GM21723 (cell line): ENCODE measurements at regions not wholly inside any gene's neighbourhood (a gene's known extent, or its start where the extent isn't known, plus 50 kb on each side); places are given as distances from the start of the nearest gene placed in this dataset.
"Not testable (repeated sequence)": the region's sequence is repeated elsewhere in the genome, so short reads cannot be mapped to it uniquely, and the experiment has no call there.

ENCODE experiments used
- ATAC-seq: cut with Tn5 transposase; IDR thresholded peaks from one replicate; pipeline ENCODE4 v1.9.1; 2021; ENCODE audit warnings: mild to moderate bottlenecking, moderate library complexity; ENCODE audit not compliant: unreplicated experiment

DNA sequence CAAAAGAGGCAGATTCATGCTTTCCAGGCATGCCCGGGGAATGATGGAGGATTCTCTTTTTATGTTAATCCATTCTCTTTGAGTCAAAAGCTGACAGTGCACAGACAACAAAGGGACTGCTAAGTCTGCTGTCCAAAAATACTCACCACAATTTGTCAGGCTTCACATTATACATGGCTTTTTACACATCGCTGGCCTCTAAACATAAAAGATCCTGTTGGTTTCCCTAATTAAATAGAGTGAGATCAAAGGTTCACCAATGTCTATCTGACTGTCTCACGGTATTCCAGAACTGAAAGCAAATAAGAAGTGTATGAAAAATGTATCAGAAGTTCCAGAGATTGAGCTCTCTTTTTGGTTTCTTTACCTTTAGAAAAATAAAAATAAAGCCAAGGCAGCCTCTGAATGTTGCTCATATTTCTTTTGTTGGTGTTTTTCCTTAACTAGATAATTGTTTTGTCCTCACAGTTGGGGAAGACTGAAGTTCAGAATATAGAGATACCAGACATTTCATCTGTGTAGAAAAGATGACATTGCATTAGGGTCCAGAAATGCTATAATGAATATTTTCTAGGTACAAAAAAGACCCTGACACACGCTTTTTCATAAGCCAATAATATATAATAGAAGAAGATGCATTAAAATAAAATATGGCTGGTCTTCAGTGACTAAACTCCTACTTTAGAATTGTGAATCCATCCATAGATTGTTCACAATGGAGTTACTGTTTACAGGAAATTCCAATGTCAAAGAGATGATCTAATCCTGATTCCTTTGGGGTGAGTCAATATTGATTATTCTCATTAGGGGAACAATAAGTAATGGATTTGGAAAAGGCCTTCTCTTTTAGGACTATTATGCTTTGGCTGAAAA lies 688.2 kb upstream of the CDH6 start:
- ATAC-seq = no peak

DNA sequence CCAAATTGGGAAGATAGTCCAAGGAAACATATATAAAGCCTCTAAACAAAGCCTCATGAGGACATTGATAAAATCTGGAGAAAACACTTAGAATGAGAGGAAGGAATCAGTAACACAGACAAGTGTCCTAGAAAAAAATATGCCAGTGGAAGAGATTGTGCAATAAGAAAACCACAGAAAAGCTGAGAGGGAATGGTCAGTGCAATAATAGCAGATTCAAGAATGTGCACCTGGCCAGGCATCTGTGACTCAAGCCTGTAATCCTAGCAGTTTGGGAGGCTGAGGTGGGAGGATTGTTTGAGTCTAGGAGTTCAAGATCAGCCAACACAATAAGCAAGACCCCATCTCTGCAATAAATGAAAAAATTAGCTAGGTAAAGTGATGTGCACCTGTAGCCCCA lies 691.2 kb upstream of the CDH6 start:
- ATAC-seq = no peak

DNA sequence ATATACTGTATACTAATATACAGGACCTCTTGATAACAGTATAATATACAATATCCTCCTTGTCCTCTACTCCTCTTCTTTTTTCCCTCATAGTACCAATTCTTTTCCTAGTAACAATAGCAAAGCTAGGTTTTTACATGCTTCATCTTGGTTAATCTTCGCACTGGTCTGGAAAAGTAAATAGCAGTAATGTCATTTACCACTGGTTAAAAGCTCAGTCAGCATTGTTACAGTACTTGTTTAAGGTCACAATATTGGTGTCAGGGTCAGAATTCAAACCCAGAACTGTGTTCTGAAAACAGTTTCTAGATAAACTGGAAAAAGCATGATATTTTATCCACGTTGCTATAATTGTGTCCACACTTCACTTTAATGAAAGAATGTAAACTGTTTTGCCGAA lies 692.4 kb upstream of the CDH6 start:
- ATAC-seq = no peak

DNA sequence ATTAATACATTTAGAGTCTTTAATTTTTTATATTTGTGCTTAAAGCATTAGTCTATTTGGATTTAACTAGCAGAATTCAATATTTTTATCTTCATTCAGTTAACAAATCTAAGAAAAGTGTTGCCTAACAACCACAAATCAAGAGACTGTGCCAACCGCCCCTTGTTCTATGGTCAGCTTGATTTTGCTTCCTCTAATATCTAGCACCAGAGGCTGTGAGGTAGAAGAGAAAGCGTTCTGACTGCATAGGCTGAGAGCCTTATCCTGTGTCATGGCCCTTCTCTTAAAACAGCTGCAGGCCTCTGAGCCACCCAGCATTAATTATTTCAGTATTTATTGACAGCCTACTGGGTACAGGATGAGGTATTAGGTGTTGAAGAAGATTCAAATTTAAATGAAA lies 693.0 kb upstream of the CDH6 start:
- no peak for ATAC-seq

DNA sequence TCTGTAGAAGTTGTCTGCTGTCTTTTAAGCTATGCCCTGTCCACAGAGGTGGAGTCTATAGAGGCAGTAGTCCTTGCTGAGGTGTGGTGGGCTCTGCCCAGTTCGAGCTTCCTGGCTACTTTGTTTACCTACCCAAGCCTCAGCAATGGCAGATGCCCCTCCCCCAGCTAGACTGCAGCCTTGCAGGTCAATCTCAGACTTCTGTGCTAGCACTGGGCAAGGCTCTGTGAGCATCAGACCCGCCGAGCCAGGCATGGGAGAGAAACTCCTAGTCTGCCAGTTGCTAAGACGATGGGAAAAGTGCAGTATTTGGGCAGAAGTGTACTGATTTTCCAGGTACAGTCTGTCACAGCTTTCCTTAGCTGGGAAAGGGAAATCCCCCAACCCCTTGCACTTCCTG lies 694.1 kb upstream of the CDH6 start:
- ATAC-seq = no peak

DNA sequence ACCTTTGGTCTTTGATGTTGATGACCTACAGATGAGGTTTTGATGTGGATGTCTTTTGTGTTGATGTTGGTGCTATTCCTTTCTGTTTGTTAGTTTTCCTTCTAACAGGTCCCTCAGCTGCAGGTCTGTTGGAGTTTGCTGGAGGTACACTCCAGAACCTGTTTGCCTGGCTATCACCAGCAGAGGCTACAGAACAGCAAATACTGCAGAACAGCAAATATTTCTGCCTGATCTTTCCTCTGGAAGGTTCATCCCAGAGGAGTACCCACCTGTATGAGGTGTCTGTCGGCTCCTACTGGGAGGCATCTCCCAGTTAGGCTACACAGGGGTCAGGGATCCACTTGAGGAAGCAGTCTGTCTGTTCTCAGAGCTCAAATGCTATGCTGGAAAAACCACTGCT lies 694.5 kb upstream of the CDH6 start:
- no peak for ATAC-seq

DNA sequence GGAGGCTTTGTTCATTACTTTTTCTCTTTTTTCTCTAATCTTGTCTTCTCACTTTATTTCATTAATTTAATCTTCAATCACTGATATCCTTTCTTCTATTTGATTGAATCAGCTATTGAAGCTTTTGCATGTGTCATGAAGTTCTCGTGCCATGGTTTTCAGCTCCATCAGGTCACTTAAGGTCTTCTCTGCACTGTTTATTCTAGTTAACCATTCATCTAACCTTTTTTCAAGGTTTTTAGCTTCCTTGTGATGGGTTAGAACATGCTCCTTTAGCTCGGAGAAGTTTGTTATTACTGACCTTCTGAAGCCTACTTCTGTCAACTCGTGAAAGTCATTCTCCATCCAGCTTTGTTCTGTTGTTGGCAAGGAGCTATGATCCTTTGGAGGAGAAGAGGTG lies 695.0 kb upstream of the CDH6 start:
- ATAC-seq = not testable (repeated sequence)

DNA sequence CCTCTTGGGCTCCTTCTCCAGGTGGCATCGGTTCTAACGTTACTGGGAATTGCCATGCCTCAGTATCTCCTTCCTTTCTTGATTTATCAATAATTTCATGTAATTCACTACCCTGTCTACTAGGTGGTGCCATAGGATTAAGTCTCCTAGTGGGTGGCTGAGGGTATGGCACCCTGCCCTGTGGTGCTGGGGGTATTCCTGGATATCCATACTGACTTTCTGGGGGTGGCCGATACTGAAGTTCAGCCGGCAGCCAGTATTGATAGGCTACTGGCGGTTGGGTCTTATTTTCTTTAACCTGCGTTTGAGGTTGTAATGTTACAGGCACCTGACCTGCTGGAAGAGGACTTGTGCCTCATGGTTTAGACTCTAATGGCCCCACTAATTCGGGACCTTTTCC lies 699.4 kb upstream of the CDH6 start:
- ATAC-seq = not testable (repeated sequence)

DNA sequence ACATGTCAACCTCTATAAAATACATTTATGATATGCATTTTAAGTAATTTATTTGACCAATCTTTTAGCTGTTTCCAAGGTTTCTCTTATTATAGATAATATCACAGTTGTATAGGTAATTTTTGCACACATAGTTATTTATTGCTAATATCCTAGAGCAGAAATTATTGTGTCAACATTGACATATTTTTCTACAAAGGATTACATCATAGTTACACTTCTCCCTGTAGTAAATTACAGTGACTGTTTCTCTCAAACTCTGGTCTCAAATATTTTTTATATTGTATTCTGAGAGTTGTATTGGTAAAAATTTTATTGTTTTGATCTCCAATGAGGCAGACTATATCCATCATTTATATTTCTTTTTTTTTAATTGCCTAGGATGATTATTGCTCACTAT lies 714.4 kb upstream of the CDH6 start:
- ATAC-seq = no peak

DNA sequence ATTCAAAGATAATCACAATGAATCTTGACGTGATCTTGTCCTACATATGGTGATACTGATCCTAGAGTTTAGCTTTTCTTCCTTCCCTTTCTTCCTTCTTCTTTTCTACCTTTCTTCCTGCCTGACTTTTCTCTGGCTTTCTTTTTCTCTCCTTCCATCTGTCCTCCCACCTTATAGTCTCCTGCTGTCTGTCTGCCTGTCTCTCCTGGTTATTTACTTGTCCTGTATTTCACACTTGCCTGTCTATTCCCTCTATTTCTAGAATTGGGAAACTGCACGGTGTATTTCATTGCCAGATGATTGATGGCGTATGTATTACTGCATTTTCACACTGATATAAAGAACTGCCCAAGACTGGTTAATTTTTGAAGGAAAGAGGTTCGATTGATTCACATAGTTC lies 718.1 kb upstream of the CDH6 start:
- no peak for ATAC-seq

DNA sequence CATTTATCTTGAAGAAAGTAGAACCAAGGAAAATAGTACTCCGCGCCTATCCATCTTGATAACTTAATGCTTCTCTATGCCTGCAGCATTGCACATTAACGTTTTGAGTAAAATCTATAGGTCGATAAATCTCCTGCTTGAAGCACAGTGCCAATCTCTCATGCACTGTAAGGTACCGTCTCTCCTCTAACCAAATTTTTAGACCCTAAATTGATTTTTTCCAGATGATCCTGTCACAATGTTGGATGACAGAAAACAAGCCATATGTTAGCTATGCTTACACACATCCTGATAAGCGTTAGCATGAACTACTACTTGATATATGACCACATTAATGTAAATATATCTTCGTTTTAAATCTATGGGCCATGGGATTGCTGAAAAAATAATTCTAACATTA lies 723.8 kb upstream of the CDH6 start:
- ATAC-seq = no peak

DNA sequence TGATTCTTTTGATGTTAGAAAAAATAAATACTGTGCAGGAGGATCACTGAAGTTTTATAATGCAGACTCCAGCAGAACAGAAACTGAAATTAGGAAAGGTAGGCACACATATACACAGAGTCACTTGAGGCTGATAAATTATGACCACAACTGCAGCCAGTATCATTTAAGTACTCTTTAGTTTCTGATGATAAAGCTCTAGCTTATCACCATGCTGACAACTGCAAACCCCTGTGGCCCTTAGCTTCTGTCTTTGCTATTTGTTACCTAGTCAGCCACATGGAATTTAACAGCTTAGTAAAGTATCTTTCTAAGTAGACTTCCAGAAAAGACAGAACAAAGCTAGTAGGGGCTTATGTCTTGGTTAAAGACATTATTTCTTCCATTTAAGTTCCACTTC lies 734.8 kb upstream of the CDH6 start:
- ATAC-seq = no peak

DNA sequence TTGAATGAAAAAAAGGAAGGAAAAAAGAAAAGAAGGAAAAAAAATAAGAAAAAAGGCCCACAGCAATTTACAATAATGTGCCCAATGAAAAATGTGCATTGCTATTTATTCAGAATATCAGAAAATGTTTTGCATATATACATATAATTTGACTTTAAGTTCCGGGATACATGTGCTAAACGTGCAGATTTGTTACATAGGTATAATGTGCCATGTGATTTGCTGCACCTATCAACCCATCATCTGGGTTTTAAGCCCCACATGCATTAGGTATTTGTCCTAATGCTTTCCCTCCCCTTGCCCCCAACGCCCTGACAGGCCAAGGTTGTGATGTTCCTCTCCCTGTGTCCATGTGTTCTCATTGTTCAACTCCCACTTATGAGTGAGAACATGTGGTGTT lies 738.0 kb upstream of the CDH6 start:
- ATAC-seq = not testable (repeated sequence)

DNA sequence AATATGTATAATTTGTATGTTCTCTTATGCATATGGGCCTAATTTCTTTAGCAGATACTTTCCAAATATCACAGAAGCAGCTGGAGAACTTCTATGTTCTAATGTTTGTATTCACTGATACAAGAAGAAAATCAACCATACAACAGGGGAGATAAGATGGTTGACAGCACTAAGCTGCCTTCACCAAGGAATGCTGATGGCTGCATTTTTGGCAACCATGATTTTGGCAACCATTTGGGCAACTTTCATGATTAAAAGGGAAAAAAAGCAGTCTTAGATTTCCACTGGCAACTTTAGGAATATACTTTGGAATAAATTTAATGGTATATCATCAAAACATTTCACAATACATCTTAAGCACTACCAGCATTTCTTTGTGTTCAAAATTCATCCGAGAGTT lies 740.3 kb upstream of the CDH6 start:
- no peak for ATAC-seq

DNA sequence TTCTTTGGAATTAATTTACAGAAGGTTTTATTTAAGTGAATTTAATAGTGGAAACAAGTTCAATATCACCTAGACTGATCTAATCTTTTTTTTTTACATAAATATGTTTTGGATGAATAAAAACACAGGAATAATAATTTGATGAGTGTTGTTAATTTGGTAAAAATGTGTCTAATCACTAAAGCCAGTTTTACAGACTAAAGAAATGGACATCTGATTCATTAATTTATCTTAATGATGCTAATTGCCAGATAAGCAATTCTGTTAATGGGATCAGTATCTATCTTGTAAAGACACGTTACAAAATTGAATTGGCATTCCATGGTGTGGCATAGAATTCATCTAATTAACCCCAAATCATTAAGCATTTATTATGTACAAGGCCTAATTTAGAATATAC lies 743.3 kb upstream of the CDH6 start:
- ATAC-seq = no peak

DNA sequence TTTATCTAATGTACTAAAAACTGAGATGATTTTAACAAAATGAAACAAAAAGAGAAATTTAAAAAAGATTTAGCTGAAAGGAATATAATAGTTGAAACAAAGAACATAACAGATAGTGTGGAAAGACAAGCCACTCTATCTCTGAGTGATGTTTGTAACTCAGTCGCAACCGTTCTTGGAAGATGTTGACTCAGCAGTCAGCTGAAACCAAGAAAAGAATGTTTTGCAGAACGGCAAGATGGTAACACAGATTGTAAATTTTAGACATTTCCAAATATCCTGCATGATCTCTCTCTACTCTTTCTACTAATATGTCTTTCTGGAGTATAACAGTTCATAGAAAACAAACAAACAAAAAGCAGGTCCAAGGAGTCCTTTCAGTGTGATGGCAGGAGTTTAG lies 746.1 kb upstream of the CDH6 start:
- ATAC-seq = no peak

DNA sequence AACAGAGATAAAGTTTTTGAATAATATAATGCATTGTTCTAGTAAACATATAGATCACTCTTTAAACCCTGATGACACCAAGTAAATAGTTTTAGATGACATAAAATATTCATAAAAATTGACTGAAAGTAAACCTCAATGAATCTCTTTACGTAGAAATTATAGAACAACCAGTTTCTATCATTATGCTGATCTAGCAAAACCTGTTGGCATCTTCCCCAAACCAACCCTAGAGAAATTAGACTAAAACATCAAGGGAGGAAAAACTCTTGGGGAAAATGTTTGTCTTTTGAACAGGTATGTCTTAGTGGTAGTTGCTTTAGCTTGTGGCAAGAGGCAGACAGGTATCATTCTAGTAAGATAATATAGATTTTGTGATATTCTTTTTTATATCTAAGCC lies 747.0 kb upstream of the CDH6 start:
- no peak for ATAC-seq

DNA sequence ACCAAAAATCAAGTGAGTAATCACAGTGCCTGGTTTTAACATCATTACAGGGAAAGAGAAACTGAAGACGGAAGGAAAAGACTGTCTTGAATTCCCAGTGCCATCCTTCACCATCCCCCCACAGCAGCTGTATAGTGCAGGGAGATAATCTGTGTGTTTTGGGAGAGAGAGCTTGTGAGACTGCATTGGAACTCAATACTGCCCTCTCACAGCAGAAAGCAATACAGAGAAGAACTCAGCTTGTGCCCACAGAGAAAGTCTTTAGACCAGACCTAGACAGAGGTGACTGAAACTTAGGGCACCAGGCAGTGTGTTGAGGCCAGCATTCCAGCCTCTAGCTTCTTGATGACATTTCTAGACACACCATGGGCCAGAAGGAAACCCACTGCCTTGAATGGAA lies 754.7 kb upstream of the CDH6 start:
- ATAC-seq = no peak

DNA sequence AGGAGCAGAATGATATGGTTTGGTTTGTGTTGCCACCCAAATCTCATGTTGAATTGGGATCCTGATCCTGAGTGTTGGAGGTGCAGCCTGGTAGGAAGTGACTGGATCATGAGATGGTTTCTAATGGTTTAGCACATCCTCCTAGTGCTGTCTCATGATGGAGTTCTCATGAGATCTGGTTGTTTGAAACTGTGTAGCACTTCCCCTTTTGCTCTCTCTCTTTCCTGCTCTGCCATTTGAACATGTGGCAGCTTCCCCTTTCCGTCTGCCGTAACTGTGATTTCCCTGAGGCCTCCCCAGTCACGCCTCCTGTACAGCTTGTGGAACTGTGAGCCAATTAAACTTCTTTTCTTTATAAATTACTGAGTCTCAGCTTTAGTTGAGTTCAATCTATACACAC lies 756.8 kb upstream of the CDH6 start:
- ATAC-seq = no peak

DNA sequence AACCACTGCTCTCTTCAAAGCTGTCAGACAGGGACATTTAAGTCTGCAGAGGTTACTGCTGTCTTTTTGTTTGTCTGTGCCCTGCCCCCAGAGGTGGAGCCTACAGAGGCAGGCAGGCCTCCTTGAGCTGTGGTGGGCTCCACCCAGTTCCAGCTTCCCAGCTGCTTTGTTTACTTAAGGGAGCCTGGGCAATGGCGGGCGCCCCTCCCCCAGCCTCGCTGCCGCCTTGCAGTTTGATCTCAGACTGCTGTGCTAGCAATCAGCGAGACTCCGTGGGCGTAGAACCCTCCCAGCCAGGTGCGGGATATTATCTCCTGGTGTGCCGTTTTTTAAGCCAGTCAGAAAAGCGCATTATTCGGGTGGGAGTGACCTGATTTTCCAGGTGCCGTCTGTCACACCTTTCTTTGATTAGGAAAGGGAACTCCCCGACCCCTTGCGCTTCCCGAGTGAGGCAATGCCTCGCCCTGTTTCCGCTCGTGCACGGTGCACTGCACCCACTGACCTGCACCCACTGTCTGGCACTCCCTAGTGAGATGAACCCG lies 764.5 kb upstream of the CDH6 start:
- not testable (repeated sequence) for ATAC-seq

DNA sequence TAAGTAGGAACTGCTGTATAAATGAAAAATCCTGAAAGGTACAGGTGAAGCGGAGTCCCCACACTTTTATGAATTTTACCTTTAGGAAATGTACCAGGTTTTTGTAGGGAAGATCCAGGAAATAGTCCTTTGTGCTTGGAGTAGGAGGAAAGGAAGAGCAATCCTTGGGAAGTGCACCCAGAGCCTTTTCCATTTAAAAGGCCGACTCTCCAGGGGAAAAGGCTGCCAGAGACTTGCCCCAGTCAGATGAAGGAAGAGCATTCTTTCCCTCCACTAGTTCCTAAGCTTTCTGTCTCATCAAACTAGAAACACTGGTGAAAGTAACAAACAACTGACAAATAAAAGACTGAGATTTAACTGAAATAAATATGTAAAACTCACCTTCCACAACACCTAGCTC lies 779.4 kb upstream of the CDH6 start:
- ATAC-seq = no peak

DNA sequence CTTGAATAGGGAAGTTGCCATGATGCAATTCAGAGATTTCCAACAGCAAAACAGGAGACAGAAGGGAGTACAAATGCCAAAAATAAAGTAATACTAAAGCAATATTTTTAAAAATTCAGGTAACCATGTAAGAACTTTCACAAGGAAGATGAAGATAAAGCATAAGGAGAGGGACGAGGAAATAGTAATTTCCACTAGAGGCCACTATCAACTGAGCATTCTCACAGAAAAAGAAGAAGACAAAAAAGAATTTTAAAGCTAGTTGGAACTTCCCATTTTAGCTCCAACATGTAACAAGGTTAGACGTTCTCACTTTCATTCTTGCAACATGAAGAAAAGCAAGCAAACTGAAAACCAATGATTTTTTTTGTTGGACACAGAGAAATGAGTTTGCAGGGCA lies 779.9 kb upstream of the CDH6 start:
- no peak for ATAC-seq

DNA sequence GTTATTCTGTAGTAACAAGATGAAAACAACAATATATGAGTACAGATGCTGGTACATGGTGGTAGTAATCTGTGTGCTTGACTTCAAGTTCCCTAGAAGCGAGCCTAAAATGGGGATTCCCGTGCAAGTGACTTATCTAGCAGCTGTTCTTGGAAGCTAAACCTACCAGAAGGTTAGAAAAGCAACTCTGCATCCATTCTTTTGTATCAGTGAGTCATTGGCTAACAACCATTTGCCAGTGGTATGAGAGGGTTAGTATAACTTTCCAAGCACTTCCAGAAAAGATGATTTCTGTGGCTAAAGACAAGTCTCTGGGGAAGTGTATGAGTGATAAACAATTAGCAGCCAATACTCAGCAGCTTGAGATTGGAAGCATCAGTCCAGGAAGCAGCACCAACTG lies 787.7 kb upstream of the CDH6 start:
- no peak for ATAC-seq
